SH-SY5Y (cell line): ENCODE measurements at regions not wholly inside any gene's neighbourhood (a gene's known extent, or its start where the extent isn't known, plus 50 kb on each side); places are given as distances from the start of the nearest gene placed in this dataset.

Experiments used
- GATA2 ChIP-seq: IDR thresholded peaks from 2 replicates; pipeline ENCODE4 v1.6.1; 2011; ENCODE audit warnings: mild to moderate bottlenecking, low read depth, low read length
- GATA3 ChIP-seq: IDR thresholded peaks from 2 replicates; pipeline ENCODE4 v1.6.1; 2011; ENCODE audit warnings: low read depth, mild to moderate bottlenecking, low read length, moderate library complexity

GRCh38 chr2:38215993-38216392 is 140.0 kb upstream of the CYP1B1 start:
- TF ChIP-seq GATA3 = no peak
- no peak for TF ChIP-seq GATA2
